GM12878 (cell line): ENCODE measurements at regions not wholly inside any gene's neighbourhood (a gene's known extent, or its start where the extent isn't known, plus 50 kb on each side); places are given as distances from the start of the nearest gene placed in this dataset.

Source experiments
- ATAC-seq: fragments of 200-7000 bp; cut with Tn5 transposase; 3 replicates; pipeline ENCODE4 v1.9.1; 2020; ENCODE audit warnings: mild to moderate bottlenecking, moderate library complexity
- BruUV-seq: library from RNA; stranded (reverse); fragments of 400-500 nt; replicated peaks from 2 replicates; lab custom pipeline; 2021; lab: Mats Ljungman, UMichigan
- CTCF ChIA-PET: fragments of 300-600 bp; sonication (Branson Sonifier 250); formaldehyde crosslinking; extraction: SDS; loops from one replicate; lab custom pipeline; 2021; ENCODE audit warnings: inconsistent platforms; lab: Yijun Ruan, JAX
- POLR2A ChIA-PET: fragments of 350-600 bp; formaldehyde crosslinking; extraction: SDS; loops from one replicate; lab custom pipeline; 2021; ENCODE audit warnings: inconsistent platforms; lab: Charles Lee
- RAD21 ChIA-PET: fragments of 300-600 bp; sonication (Branson Sonifier 250); formaldehyde crosslinking; loops from one replicate; lab custom pipeline; 2023; ENCODE audit warnings: antibody characterized with exemption; ENCODE audit not compliant: unreplicated experiment; lab: Charles Lee
- SMC1A ChIA-PET: fragments of 300-600 bp; sonication (Branson Sonifier 250); formaldehyde crosslinking; loops from one replicate; lab custom pipeline; 2023; ENCODE audit not compliant: unreplicated experiment, uncharacterized antibody; lab: Charles Lee
- DNase-seq: peaks from one replicate; pipeline ENCODE4 v3.0.0-alpha.2; 2011; ENCODE audit warnings: low read depth, low spot score
- FAIRE-seq: peaks from 3 replicates; lab custom pipeline; 2011; peaks lifted over from hg19 to GRCh38; lab: Jason Lieb, UNC
- H2AFZ ChIP-seq: 2 replicates; pipeline ENCODE4 v1.6.0; 2011; ENCODE audit warnings: low read depth, low read length, control low read depth; ENCODE audit not compliant: control insufficient read depth
- H3K27ac ChIP-seq: 2 replicates; pipeline ENCODE4 v1.5.1; 2011; ENCODE audit warnings: control low read depth; ENCODE audit not compliant: control insufficient read depth, insufficient read depth
- H3K27me3 ChIP-seq, 2 experiments: replicated peaks in 1 of 2; 2 replicates each; pipeline versions ENCODE4 v1.6.0 to v1.6.1; 2011; ENCODE audit warnings: low read length in 1 of 2; ENCODE audit not compliant: control insufficient read depth in 2 of 2, insufficient read depth in 2 of 2
- H3K36me3 ChIP-seq, 2 experiments: 2 replicates each; pipeline ENCODE4 v1.5.1; 2011; ENCODE audit warnings: low read length in 1 of 2; ENCODE audit not compliant: control insufficient read depth in 2 of 2, insufficient read depth in 2 of 2
- H3K4me1 ChIP-seq: 2 replicates; pipeline ENCODE4 v1.6.1; 2011; ENCODE audit warnings: mild to moderate bottlenecking, low read length, moderate library complexity, mixed read lengths; ENCODE audit not compliant: control insufficient read depth, insufficient read depth
- H3K4me2 ChIP-seq: 2 replicates; pipeline ENCODE4 v1.6.0; 2011; ENCODE audit warnings: control low read depth; ENCODE audit not compliant: control insufficient read depth, insufficient read depth
- H3K4me3 ChIP-seq: fragments of 200-600 bp; sonication (generic); 2 replicates; pipeline ENCODE4 v1.5.1; 2016
- H3K79me2 ChIP-seq: 2 replicates; pipeline ENCODE4 v1.6.0; 2011; ENCODE audit warnings: low read length; ENCODE audit not compliant: control insufficient read depth, insufficient read depth
- H3K9ac ChIP-seq: 2 replicates; pipeline ENCODE4 v1.8.0; 2011; ENCODE audit warnings: low read length, control low read depth, mixed read lengths; ENCODE audit not compliant: control insufficient read depth, insufficient read depth
- H3K9me3 ChIP-seq: replicated peaks from 3 replicates; pipeline ENCODE4 v1.5.1; 2011; ENCODE audit warnings: mild to moderate bottlenecking, low read length; ENCODE audit not compliant: control insufficient read depth, insufficient read depth
- H4K20me1 ChIP-seq: 2 replicates; pipeline ENCODE4 v1.6.0; 2011; ENCODE audit not compliant: control insufficient read depth, insufficient read depth
- ESRRA ChIP-seq: IDR thresholded peaks from 2 replicates; pipeline ENCODE4 v1.6.1; 2012; ENCODE audit warnings: mild to moderate bottlenecking, low read length, improper control_type of control experiment
- MTA3 ChIP-seq: IDR thresholded peaks from 2 replicates; pipeline ENCODE4 v1.6.1; 2012; ENCODE audit warnings: low read length, inconsistent platforms, borderline replicate concordance
- MYB ChIP-seq: fragments of 150-350 bp; IDR thresholded peaks from 2 replicates; pipeline ENCODE4 v1.6.1; 2014; ENCODE audit warnings: mild to moderate bottlenecking, low read depth, low read length, borderline replicate concordance
- PAX8 ChIP-seq: fragments of 450-650 bp; IDR thresholded peaks from 2 replicates; pipeline ENCODE4 v1.6.1; 2017; ENCODE audit warnings: mild to moderate bottlenecking, moderate library complexity
- POLR2AphosphoS2 ChIP-seq: IDR thresholded peaks from 2 replicates; pipeline ENCODE4 v1.6.1; 2011; ENCODE audit warnings: low read depth, mild to moderate bottlenecking, low read length, improper control_type of control experiment, moderate library complexity
- RAD51 ChIP-seq: fragments of 450-650 bp; IDR thresholded peaks from 2 replicates; pipeline ENCODE4 v1.6.1; 2016; ENCODE audit warnings: moderate library complexity, mild to moderate bottlenecking, inconsistent platforms
- ZNF274 ChIP-seq: IDR thresholded peaks from one replicate; pipeline ENCODE4 v1.8.0; 2011; ENCODE audit not compliant: insufficient read length, insufficient read depth
- ZSCAN29 ChIP-seq: fragments of 450-650 bp; IDR thresholded peaks from 2 replicates; pipeline ENCODE4 v1.6.1; 2017; ENCODE audit warnings: mild to moderate bottlenecking, moderate library complexity
- WGBS: methylation state at CpG from one replicate; pipeline ENCODE4 v1.1.6; 2016; ENCODE audit warnings: low lambda C conversion rate; ENCODE audit not compliant: insufficient replicate concordance, insufficient coverage; ENCODE audit errors: missing lambda C conversion rate; 5-methylcytosine and 5-hydroxymethylcytosine counted together
- in situ Hi-C: fragments of 300-500 bp; cut with MboI; formaldehyde crosslinking; loops from 9 replicates; pipeline ENCODE4 v1.14.3; 2018; ENCODE audit warnings: mixed read lengths
- intact Hi-C: fragments of 100-400 bp; cut with micrococcal nuclease; formaldehyde crosslinking; loops from one replicate; pipeline ENCODE4 v1.14.2; 2022; ENCODE audit not compliant: unreplicated experiment
- TF ChIP-seq, protein P1 (sequence below): IDR thresholded peaks from 2 replicates; pipeline ENCODE4 v1.6.1; 2011; ENCODE audit warnings: borderline replicate concordance, low read depth, mild to moderate bottlenecking, moderate library complexity, mixed read lengths, low read length; ENCODE audit not compliant: insufficient read depth; ENCODE audit errors: extremely low read length
- TF ChIP-seq, protein P2 (sequence below): IDR thresholded peaks from 2 replicates; pipeline ENCODE4 v1.6.1; 2011; ENCODE audit warnings: low read depth, low read length, improper control_type of control experiment, borderline replicate concordance

- in situ Hi-C loops (no loop called here), intact Hi-C loops (no loop called here)
- H3K79me2 ChIP-seq: no peaks in the 10 kb centered on the region
- no peaks in the 10 kb centered on the region for H3K36me3 ChIP-seq
- ChIA-PET SMC1A (no interaction called here), POLR2A (no interaction called here), RAD21 (no interaction called here), CTCF (no interaction called here)
- no peaks in the 10 kb centered on the region for H3K4me1 ChIP-seq
- no peak for ATAC-seq
- no peak for DNase-seq
- H3K4me3 ChIP-seq: no peak overlapping the region
- H3K4me2 ChIP-seq: no peak overlapping the region
- TF ChIP-seq RAD51 (peak; percentile 33; the same call in 1 of the 2 replicates), ESRRA (no peak), ZSCAN29 (no peak)
- BruUV-seq: no TSS peak
- no peaks in the 10 kb centered on the region for H4K20me1 ChIP-seq
- H2AFZ ChIP-seq: no peak overlapping the region
- no peak for FAIRE-seq
- WGBS: 25% methylated on average over 5 of the region's 5 CpGs
- H3K27me3 ChIP-seq: no peaks in the 10 kb centered on the region
- no peaks in the 10 kb centered on the region for H3K9me3 ChIP-seq
- no peak overlapping the region for H3K27ac ChIP-seq
- H3K9ac ChIP-seq: no peak overlapping the region
These were observed 762.5 kb upstream of the FLRT2 start for GRCh38 chr14:84767434-84767833.

DNA sequence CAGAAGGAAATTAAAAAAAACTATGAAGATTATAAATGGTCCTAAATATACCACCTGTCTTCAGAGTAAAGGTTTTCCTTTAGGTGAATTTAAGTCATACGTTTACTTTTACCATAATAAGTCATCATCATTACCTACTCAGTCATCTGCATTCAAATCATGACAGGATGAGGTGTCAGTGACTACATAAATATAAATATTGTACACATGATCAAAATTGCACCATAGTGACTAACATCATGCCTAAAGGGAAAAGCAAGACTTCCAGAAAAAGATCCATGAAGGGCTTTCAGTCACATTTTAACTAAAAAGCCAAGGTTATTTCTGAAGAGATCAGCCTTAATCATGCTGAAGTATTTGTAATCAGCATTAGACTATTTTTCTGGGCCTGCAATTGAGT lies 759.9 kb upstream of the FLRT2 start:
- ATAC-seq: no peak
- no peak overlapping the region for H3K4me3 ChIP-seq
- POLR2A ChIA-PET: no interaction called here

More for the DNA sequence above, 759.9 kb upstream of the FLRT2 start:
- Histone ChIP-seq H3K79me2 (no peaks in the 10 kb centered on the region), H3K36me3 (no peaks in the 10 kb centered on the region), H3K4me1 (no peaks in the 10 kb centered on the region), H3K27me3 (no peaks in the 10 kb centered on the region), H4K20me1 (no peaks in the 10 kb centered on the region), H3K4me2 (no peak overlapping the region), H3K9ac (no peak overlapping the region), H3K27ac (no peak overlapping the region), H2AFZ (no peak overlapping the region), H3K9me3 (no peaks in the 10 kb centered on the region)
- in situ Hi-C loops (no loop called here), intact Hi-C loops (no loop called here)
- 0% methylated on average over 1 of the region's 1 CpG for WGBS
- RAD21 ChIA-PET: no interaction called here
- CTCF ChIA-PET: no interaction called here
- DNase-seq: no peak
- no peak for FAIRE-seq
- SMC1A ChIA-PET: no interaction called here
- TF ChIP-seq PAX8 (no peak), POLR2AphosphoS2 (no peak), ZNF274 (no peak), MYB (no peak), MTA3 (no peak)
- TF ChIP-seq, protein P1, sequence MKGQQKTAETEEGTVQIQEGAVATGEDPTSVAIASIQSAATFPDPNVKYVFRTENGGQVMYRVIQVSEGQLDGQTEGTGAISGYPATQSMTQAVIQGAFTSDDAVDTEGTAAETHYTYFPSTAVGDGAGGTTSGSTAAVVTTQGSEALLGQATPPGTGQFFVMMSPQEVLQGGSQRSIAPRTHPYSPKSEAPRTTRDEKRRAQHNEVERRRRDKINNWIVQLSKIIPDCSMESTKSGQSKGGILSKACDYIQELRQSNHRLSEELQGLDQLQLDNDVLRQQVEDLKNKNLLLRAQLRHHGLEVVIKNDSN: no peak
- TF ChIP-seq, protein P2, sequence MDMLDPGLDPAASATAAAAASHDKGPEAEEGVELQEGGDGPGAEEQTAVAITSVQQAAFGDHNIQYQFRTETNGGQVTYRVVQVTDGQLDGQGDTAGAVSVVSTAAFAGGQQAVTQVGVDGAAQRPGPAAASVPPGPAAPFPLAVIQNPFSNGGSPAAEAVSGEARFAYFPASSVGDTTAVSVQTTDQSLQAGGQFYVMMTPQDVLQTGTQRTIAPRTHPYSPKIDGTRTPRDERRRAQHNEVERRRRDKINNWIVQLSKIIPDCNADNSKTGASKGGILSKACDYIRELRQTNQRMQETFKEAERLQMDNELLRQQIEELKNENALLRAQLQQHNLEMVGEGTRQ: no peak
- BruUV-seq: no TSS peak
